NOMO-1 treated with dmso at 0.1 percent for 144 hours (cell line): ENCODE measurements at regions not wholly inside any gene's neighbourhood (a gene's known extent, or its start where the extent isn't known, plus 50 kb on each side); places are given as distances from the start of the nearest gene placed in this dataset.

Experiments used
- DNase-seq: peaks from one replicate; lab custom pipeline; 2025; ENCODE audit not compliant: unreplicated experiment; lab: John Stamatoyannopoulos, UW

DNA sequence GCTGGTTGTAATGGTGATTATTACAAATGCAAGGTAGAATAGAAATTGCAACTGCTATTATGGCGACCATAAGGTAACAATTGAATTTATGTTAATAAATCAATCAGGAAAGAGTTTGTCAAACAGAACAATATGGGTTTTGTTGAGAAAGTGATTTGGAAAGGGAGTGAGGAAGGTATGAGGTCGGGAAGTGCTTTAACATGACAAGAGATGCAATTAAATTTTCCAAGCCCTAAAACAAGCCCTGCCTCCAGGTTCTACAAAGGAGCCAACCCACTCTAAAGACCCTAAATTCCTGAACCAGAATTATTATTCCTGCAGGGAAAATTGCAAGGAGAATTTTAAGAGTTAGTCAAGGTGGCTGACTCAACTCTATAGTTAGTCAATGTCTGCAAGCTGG, 363.7 kb downstream of the BMPER start:
- no peak for DNase-seq

DNA sequence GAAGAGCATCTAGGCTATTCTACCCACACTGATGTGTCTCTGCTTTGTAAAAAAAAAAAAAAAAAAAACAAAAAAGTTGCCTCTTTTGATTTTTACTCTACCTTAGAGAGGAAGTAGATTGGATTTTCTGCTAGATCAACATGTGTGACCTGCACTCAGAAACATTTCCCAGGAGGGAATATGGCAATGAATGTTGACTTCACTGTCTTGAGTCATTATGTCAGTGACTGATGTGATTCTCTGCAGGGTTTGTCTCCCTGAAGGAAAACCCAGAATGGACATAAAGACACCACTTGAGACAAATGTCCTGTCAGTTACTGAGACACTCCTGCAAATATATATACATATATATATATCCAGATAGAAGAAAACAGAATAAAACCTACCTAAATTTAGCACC, 370.3 kb downstream of the BMPER start:
- DNase-seq, result no peak

DNA sequence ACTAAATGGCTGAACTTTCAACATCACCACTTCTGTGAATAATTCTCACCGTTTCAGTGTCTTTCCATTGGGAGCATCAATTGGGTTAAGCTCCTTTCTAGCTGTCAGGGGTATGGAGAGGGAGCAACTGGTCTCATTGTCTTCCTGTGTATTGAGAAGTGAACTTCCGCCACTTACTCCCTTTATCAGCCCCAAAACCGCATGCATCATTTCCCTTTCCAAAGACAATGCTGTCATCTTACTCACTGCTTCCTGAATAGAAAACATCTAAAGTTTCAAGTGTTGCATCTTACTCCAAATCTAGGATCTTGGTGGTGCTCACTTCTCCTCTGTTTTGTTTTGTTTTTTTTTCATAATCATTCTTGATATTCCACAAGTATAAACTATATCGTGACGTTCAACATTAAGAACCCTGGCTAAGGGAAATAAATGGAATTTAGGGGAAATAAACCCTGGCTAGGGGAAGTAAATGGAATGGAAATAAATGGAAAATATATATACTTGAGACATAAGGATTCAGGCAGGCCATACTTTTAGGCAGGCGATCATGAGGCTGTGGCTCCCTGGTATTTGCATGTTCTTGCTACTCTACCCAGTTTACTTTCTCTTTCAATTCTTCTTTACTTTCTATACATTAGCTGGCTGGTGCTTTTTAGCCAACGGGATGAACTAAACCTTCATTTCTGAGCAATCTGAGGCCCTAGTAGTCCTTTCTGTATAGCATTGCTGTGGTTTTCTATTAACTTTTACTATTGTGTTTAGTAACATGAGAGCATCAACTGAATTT, 371.9 kb downstream of the BMPER start:
- peak; percentile 48 for DNase-seq

DNA sequence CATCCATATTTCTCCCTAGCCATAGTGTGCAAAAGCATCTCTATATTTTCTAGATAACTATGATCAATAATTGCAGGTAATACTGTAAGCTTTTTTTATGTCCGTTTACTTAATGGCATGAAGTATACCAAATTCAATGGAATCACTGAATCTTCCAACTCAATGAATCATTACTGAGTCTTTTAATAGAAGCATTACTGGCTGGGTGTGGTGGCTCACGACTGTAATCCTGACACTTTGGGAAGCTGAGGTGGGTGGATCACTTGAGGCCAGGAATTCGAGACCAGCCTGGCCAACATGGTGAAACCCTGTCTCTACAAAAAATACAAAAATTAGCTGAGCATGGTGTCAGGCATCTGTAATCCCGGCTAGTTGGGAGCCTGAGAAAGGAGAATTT, 372.5 kb downstream of the BMPER start:
- DNase-seq, result no peak

DNA sequence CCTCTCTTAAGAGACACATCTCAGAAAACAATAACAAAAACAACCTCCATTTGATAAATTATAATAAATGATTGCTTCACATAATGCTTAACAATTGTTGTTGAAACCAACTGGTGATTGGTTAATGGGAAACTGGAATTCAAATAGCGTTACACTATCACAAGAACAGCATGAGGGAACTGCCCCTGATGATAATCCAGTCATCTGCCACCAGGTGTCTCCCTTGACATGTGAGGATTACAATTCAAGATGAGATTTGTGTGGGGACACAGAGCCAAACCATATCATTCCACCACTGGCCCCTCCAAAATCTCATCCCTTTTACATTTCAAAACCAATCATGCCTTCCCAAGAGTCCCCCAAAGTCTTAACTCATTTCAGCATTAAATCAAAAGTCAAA, 375.9 kb downstream of the BMPER start:
- no peak for DNase-seq

DNA sequence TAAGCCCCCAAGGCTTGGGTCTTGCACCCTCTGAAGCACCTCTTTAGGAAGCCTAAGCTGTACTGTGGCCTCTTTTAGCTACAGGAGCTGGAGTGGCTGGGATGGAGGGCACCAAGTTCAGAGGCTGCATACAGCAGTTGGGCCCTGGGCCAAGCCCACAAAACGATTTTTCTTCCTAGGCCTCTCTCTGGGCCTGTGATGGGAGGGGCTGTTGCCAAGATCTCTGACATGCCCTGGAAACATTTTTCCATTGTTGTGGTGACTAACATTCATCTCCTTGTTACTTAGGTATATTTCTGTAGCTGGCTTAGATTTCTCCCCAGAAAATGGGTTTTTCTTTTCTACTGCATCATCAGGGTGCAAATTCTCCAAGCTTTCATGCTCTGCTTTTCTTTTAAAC, 375.7 kb upstream of the NPSR1 start:
- DNase-seq, result no peak

DNA sequence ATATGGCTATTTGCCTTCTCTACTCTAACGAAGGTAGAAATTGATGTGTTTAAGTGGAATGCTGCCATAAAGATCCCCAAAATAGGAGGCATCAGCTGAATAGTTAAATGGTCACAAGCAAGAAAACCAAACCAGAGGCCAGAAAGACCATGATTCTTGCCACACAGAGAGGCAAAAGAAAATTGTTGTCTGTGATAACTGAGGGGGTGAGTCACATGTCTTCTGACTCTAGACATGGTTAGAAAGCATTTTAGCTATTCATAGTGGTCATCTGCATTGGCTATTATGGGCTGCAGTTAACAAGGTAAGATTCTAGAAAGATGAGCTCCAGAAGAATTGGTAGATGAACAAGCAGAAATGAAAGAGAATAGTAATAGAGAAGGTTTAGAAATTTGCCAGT, 361.4 kb upstream of the NPSR1 start:
- no peak for DNase-seq

DNA sequence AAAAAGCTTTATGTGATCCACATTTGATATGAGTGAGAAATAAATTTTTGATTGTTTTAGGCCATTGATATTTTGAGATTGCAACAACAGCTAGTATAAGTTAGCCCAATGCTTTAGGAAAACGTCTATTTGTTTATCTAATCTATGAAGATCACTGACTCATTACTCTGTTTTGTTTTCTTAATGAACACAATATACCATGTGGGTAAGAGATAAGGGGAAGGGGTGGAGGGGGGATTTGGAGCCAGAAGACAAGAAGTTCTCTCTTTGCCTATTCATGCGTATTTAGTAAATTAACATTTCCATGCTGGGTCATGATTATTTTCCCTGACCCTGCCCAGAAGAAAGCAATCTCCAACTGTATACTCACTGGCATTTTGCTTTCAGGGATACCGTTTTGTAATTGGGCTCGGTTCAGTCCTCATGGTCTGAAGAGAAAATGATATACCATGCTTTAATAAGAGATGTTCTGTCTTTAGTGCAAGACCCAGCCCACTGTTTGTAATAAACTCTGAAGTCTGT, 359.5 kb upstream of the NPSR1 start:
- no peak for DNase-seq

DNA sequence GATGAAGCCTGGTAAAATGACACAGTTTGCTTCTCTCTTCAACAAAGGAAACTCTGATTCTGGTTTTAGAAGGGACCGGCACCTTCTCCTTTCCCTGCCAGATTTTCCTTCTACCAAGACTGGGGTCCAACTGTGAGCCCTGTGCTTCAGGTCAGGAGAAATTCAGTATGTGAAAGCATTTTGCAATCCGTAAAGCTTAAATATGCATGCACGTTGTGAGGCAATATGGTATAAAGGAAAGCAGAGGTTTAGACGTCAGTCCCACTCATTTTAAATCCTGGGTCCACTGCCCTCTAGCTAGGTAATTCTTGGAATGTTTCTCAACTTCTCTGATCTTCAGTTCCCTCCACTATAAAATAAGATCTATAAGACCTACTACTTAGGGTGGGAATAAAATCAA, 359.0 kb upstream of the NPSR1 start:
- no peak for DNase-seq

DNA sequence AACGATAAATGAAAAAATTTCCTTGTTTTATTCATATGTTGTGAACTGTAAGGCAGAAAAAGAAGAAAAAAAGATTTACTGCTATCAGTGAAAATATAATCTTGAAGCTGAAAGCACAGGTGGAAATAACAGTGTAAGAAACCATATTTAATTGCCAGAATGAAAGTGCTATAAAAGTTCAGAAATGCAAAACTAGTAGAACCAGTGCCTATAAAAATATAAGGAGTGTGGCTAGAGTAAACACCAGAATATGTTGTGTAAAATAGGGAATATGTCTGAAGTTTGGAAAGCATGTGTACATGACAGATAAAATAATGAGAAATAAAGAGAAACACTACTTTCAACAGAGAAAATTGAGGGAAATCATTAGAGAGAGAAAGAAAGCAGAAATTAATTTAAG, 350.5 kb upstream of the NPSR1 start:
- no peak for DNase-seq

DNA sequence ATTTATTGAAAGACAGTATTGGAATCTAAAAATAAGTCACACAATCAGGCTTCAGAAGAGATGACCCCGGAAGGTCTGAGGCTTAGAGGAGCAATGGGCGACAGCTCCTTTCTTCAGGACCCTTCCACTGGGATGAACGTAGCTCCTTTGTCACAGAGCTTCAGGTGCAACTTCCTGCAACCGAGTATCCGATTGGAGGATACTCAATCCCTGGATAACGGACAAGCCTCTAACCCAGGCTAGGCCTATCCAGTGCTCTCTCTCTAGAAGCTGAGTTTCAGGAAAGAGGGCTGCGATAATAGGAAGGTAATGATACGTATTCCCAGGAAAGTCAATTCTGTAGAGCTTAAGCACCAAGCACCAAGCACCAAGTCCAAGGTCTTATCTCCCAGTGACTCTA, 349.4 kb upstream of the NPSR1 start:
- no peak for DNase-seq

DNA sequence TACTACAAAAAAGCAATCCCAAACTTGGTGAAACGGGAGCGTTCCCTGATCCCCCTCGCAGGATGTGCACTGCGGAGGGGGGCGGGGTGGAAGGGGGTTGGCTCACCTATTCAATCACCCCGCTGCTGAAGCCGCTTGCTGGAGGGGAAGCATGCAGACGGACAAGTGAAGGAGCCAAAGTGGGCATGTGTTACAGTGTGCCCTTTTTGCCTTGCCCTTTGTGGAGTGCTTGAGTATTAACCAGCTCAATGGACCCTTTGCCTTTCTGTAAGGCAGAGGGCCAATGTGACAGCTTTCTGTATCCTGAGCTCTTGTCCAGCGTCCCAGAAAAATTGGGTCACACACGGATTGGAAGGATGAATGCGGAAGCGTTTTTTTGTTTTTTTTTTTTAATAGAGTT, 348.9 kb upstream of the NPSR1 start:
- no peak for DNase-seq

DNA sequence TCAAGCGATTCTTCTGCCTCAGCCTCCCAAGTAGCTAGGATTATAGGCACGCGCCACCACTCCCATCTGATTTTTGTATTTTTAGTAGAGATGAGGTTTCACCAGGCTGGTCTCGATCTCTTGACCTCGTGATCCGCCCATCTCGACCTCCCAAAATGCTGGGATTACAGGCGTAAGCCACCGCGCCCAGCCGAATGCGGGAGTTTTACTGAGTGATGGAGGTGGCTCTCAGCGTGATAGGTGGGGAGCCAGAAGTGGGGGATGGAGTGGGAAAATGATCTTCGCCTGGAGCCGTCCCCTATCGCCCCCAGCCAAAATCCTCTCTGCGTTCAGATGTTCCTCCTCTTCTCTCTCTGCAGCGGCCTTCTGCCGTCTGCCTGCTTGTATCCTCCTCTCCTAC, 348.4 kb upstream of the NPSR1 start:
- DNase-seq, result no peak

DNA sequence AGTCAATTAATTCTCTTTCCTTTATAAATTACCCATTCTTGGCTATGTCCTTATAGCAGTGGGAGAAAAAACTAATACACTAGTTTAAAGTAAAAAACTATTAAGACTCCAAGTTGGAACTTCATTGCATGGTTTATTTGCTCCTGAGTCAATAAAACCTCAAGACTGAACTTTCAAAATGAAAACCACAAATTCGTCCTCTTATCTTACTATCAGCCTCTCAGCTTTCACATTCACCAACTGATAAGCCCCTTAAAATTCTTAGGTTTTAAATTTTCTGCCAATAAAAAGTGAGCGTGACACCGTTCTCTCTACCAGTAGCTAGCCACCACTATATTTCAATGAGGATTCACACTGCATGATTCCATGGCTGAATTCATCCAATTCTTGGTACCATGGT, 346.4 kb upstream of the NPSR1 start:
- no peak for DNase-seq

DNA sequence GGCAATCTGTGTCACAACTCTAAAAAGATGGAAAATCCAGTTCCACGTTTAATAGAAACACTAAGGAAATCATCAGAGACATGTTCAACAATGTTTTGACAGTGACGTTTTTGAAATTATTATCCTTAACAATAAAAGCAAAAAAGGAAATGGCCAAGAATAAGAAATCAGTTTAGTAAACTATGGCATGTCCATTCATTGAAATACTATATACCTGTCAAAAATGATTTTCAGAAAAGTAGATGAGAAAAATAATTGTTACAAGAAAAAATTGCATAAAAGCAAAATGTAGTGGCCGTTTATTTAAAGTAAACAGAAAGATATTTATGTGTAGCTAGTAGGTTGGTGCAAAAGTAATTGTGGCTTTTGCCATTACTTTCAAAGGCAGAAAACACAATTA, 345.4 kb upstream of the NPSR1 start:
- DNase-seq, result no peak

DNA sequence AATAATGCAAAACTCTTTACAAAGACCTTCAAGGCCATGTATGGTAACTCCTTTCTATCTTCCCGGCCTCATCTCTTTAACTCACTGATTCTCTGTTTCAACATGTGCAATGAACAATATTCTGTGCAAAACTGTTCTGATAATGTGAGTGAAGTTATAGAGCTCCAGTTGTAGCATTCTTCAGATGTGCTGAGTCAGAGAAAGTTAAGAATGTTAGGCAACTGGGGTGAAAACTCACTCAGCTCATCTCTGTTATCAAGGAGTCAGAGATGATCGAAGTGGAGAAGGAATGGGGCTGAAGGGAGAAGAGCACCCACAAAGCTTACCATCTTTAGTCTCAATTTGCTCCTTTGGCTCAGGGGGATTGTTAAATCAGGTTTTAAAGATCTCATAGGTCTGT, 344.7 kb upstream of the NPSR1 start:
- DNase-seq, result no peak

DNA sequence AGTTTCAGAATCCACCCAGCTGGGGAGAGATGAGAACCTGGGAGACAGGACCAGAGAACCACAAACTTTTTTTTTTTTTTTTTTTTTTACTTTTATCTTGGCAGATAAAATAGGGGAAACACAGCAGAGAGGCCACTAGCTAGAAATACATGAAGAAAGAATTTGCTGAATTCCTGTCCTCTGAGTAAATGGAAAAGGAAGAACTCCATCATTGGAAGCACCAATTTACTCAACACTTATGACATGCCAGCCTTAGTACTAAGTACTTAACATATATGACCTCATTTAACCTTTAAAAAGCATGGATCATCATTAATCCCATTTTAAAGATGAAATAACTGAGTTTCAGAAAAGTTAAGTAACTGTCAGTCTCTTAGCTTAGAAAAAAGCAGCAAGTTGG, 343.0 kb upstream of the NPSR1 start:
- no peak for DNase-seq

DNA sequence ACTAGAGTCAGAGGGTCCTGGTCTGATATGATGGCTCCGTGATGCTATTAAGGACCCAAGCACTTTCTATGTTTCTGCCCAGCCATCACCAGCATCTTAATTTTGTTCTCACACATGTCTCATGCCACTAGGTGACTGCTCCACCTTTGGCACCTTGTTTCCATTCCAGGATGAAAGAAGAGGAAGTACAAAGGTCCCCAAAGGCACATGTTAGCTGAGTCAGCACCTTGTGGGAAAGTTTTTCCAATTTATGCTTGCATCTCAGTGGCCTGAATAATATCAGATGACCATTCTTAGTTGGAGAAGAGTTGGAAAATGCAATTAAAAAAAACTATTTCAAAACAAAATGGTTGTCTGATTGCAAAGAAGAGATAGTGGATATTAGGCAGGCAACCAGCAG, 341.0 kb upstream of the NPSR1 start:
- no peak for DNase-seq

DNA sequence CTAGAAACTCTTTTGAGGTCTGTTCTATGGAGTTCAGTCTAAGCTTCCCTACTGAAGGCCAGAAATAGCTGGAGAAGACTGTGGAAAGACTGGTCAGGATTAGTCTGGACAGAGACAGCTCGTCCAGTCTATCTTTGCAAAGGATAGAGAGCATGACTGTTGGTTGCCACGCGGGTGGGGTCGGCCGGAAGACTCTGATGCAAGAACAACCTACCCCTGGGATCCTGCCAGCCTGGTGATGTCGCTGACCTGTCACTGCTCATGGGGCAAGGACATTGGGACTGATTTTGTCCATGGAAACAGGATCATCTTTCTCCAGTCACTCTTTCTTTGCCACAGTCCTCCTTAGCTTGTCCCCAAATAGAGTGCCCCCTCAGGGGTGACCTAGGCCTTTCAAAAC, 337.6 kb upstream of the NPSR1 start:
- DNase-seq, result no peak

DNA sequence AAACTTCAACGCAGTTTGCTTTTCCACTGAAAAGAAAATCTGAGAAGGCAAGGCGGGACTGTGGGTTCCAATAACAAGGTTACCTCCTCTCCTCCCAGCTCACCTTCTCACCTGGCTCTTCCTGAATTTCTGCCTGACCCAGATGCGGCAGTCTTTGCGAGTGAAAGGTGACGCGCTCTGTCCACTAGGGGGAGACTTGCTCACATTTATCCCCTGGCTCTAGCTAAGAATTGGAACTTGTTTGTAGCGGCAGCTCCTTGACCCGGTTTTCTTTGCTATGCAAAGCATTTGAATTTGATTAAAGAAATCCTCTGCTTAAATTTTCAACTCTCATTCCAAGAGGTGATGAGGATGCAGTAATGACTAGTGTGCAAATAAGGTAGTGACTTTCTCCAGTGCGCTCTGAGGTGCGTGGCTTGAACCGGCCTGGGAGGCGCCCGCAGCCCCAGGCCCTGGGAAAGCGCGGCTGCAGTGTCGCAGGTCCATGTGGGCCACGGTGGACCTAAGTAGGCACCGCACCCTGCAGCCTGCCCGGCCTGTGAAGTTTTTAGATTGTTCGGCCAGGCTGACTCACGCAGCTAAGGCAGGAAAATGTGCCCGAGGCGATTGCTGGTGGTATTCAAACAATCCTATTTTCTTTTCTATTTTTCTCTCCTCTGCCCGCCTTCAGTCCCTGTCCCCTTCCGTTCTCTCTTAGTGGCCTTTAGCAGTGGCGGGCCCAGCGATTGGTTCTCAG, 336.9 kb upstream of the NPSR1 start:
- DNase-seq, result peak; percentile 6

DNA sequence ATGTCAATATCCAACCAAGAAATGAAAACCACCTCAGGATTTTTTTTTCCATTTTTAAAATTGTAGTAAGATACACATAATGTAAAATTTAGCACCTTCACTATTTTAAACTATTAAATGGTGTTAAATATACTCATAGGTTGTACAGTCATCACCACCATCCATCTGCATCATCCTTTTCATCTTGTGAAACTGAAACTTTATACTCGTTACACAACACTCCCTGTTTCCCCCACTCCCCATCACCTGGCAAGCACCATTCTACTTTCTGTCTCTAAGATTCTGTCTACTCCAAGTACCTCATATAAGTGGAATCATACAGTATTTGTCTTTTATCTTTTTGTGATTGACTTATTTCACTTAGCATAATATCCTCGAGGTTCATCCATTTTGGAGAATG, 335.2 kb upstream of the NPSR1 start:
- no peak for DNase-seq

DNA sequence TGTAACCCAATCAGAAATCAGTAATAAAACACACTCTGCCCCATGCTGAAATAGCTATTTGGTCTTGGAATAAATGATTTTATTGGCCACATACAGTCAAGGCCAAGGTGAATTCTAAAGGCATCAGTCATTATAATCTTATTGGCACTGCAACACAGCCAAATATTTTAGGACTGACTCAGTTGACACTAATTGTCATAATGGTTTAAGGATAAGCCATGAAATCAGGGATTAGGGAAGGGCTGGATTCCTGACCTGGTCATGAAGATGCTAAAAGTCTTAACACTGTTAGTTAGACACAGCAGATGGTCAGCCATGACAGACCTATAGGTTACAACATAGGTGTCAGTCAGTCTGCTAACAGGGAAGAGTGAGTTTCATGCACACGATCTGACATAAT, 330.3 kb upstream of the NPSR1 start:
- DNase-seq, result no peak

DNA sequence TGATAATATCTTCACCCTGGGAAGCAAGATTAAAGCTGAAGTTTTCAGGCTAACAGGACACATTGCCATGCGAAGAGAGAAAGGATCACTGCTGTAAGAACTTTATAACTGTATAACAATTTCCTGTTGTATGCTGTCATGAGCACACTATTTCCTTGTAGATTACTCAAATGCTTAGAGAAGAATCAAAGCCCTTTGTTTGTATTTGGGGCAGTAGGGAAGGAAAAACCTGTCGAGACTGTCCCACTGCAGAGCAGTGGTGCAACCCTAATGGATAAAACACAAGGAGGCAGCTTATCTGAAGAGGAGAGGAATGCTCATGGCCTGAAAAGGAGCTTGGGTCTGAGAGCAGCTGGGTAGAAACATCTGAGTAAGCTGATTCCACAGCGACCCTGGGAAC, 327.7 kb upstream of the NPSR1 start:
- no peak for DNase-seq
